HCT116 (cell line): ENCODE measurements at regions not wholly inside any gene's neighbourhood (a gene's known extent, or its start where the extent isn't known, plus 50 kb on each side); places are given as distances from the start of the nearest gene placed in this dataset.

Source experiments
- ATAC-seq: fragments of 200-7000 bp; cut with Tn5 transposase; 2 replicates; pipeline ENCODE4 v1.9.1; 2020; ENCODE audit warnings: mild to moderate bottlenecking, moderate library complexity
- BruUV-seq: library from RNA; stranded (reverse); fragments of 400-500 nt; replicated peaks from 2 replicates; lab custom pipeline; 2021; lab: Mats Ljungman, UMichigan
- CTCF ChIA-PET: fragments of 300-600 bp; sonication (Branson Sonifier 250); formaldehyde crosslinking; loops from one replicate; lab custom pipeline; 2021; ENCODE audit warnings: antibody characterized with exemption; lab: Charles Lee
- POLR2A ChIA-PET: fragments of 300-600, 350-600 bp; sonication (Branson Sonifier 250); formaldehyde crosslinking; loops from one replicate; lab custom pipeline; 2021; ENCODE audit warnings: antibody characterized with exemption; lab: Charles Lee
- RAD21 ChIA-PET, 2 experiments: fragments of 300-600 bp; sonication (Branson Sonifier 250); formaldehyde crosslinking; loops; one replicate each; lab custom pipeline; 2023; ENCODE audit warnings: low total read pairs in 2 of 2; ENCODE audit not compliant: uncharacterized antibody in 2 of 2, unreplicated experiment in 2 of 2, low non-redundant PET in 1 of 2; lab: Charles Lee
- DNase-seq: peaks from one replicate; pipeline ENCODE4 v3.0.0-alpha.2; 2010; ENCODE audit warnings: low read depth, low spot score
- H2AFZ ChIP-seq: fragments of 200-600 bp; shearing (Covaris generic), sonication (generic); 2 replicates; pipeline ENCODE4 v1.6.1; 2017; ENCODE audit warnings: low read depth, mixed run types, mixed read lengths, antibody characterized with exemption, low read length; ENCODE audit not compliant: poor library complexity, severe bottlenecking
- H3K27ac ChIP-seq: 2 replicates; pipeline ENCODE4 v1.5.1; 2012; ENCODE audit warnings: low read depth, low read length
- H3K27me3 ChIP-seq: fragments of 200-600 bp; sonication (generic); 2 replicates; pipeline ENCODE4 v1.6.1; 2016; ENCODE audit warnings: mixed run types, low read length, mixed read lengths; ENCODE audit not compliant: insufficient read depth
- H3K36me3 ChIP-seq, 2 experiments: fragments of 200-500 bp in 1 of 2; fragments of 200-600 bp in 1 of 2; sonication (Bioruptor generic) in 1 of 2; sonication (generic) in 1 of 2; 2 replicates each; pipeline versions ENCODE4 v1.5.1 to v1.6.1; 2014 to 2016; ENCODE audit warnings: low read length in 2 of 2, inconsistent platforms in 1 of 2, mixed read lengths in 1 of 2, mixed run types in 1 of 2; ENCODE audit not compliant: insufficient read depth in 2 of 2, control insufficient read depth in 1 of 2
- H3K4me1 ChIP-seq, 2 experiments: fragments of 200-600 bp in 1 of 2; sonication (generic) in 1 of 2; 2 replicates each; pipeline versions ENCODE4 v1.5.1 to v1.6.1; 2012 to 2017; ENCODE audit warnings: low read length in 2 of 2, inconsistent platforms in 1 of 2, mild to moderate bottlenecking in 1 of 2, mixed read lengths in 1 of 2, mixed run types in 1 of 2, moderate library complexity in 1 of 2; ENCODE audit not compliant: insufficient read depth in 2 of 2, control insufficient read depth in 1 of 2
- H3K4me2 ChIP-seq: fragments of 200-600 bp; sonication (generic); 2 replicates; pipeline ENCODE4 v1.6.1; 2017; ENCODE audit warnings: mixed run types, low read length, mixed read lengths
- H3K4me3 ChIP-seq, 2 experiments: fragments of 200-600 bp in 1 of 2; sonication (generic) in 1 of 2; replicated peaks in 1 of 2; 2 replicates each; pipeline ENCODE4 v1.5.1; 2011 to 2016; ENCODE audit warnings: low read length in 2 of 2, control low read depth in 1 of 2, low read depth in 1 of 2, mild to moderate bottlenecking in 1 of 2, mixed read lengths in 1 of 2, mixed run types in 1 of 2
- H3K79me2 ChIP-seq: fragments of 200-600 bp; sonication (generic); 2 replicates; pipeline ENCODE4 v1.6.1; 2017; ENCODE audit warnings: mild to moderate bottlenecking, mixed run types, low read length, moderate library complexity, mixed read lengths; ENCODE audit not compliant: insufficient read depth
- H3K9ac ChIP-seq: fragments of 200-600 bp; sonication (generic); 2 replicates; pipeline ENCODE4 v1.6.1; 2016; ENCODE audit warnings: low read length, mixed read lengths
- H3K9me2 ChIP-seq: fragments of 200-600 bp; sonication (generic), shearing (Covaris generic); 2 replicates; pipeline ENCODE4 v1.6.1; 2017; ENCODE audit warnings: mixed run types, mild to moderate bottlenecking, moderate library complexity; ENCODE audit not compliant: insufficient read depth
- H3K9me3 ChIP-seq, 2 experiments: fragments of 200-500 bp in 1 of 2; fragments of 200-600 bp in 1 of 2; sonication (Bioruptor generic) in 1 of 2; sonication (generic) in 1 of 2; 2 replicates each; pipeline ENCODE4 v1.6.1; 2014 to 2017; ENCODE audit warnings: low read length in 2 of 2, mixed read lengths in 2 of 2, inconsistent platforms in 1 of 2, low read depth in 1 of 2, mild to moderate bottlenecking in 1 of 2, mixed run types in 1 of 2, moderate library complexity in 1 of 2; ENCODE audit not compliant: control insufficient read depth in 1 of 2, insufficient read depth in 1 of 2
- H4K20me1 ChIP-seq: fragments of 200-600 bp; sonication (generic), shearing (Covaris generic); 2 replicates; pipeline ENCODE4 v1.6.1; 2017; ENCODE audit warnings: mixed run types, mild to moderate bottlenecking, moderate library complexity; ENCODE audit not compliant: insufficient read depth
- ELF1 ChIP-seq: IDR thresholded peaks from 2 replicates; pipeline ENCODE4 v1.6.1; 2012; ENCODE audit warnings: low read depth, borderline replicate concordance
- JUND ChIP-seq: IDR thresholded peaks from 2 replicates; pipeline ENCODE4 v1.6.1; 2012
- POLR2A ChIP-seq: IDR thresholded peaks from 2 replicates; pipeline ENCODE4 v1.7.0; 2011; ENCODE audit warnings: borderline replicate concordance; ENCODE audit not compliant: insufficient read depth, insufficient read length; ENCODE audit errors: extremely low read depth
- POLR2AphosphoS5 ChIP-seq: IDR thresholded peaks from 2 replicates; pipeline ENCODE4 v1.6.1; 2011; ENCODE audit warnings: mild to moderate bottlenecking, low read depth, low read length, moderate library complexity
- SIN3A ChIP-seq: IDR thresholded peaks from 2 replicates; pipeline ENCODE4 v1.6.1; 2012; ENCODE audit warnings: low read depth
- SP1 ChIP-seq: IDR thresholded peaks from 2 replicates; pipeline ENCODE4 v1.6.1; 2012; ENCODE audit warnings: low read depth
- TCF7L2 ChIP-seq: IDR thresholded peaks from 2 replicates; pipeline ENCODE4 v1.7.0; 2011; ENCODE audit warnings: borderline replicate concordance, inconsistent platforms; ENCODE audit not compliant: insufficient read depth, insufficient read length; ENCODE audit errors: extremely low read depth
- YY1 ChIP-seq: IDR thresholded peaks from 2 replicates; pipeline ENCODE4 v1.6.1; 2011; ENCODE audit warnings: low read length, low read depth, moderate library complexity, mild to moderate bottlenecking; ENCODE audit not compliant: insufficient replicate concordance; ENCODE audit errors: extremely low read depth
- ZBTB33 ChIP-seq: IDR thresholded peaks from 2 replicates; pipeline ENCODE4 v1.6.1; 2011; ENCODE audit warnings: mild to moderate bottlenecking, low read length, moderate library complexity; ENCODE audit not compliant: insufficient replicate concordance; ENCODE audit errors: extremely low read depth
- ZNF274 ChIP-seq: fragments of 200-500 bp; sonication (Bioruptor generic); IDR thresholded peaks from 2 replicates; pipeline ENCODE4 v1.6.1; 2014; ENCODE audit warnings: mild to moderate bottlenecking, low read depth, low read length, inconsistent platforms
- intact Hi-C: fragments of 100-400 bp; cut with micrococcal nuclease; formaldehyde crosslinking; loops from 2 replicates; pipeline ENCODE4 v1.10.0; 2022
- TF ChIP-seq, protein P1 (sequence below): IDR thresholded peaks from 2 replicates; pipeline ENCODE4 v1.6.1; 2012
- TF ChIP-seq, protein P2 (sequence below): IDR thresholded peaks from 2 replicates; pipeline ENCODE4 v1.6.1; 2012
- TF ChIP-seq, protein P3 (sequence below): IDR thresholded peaks from 2 replicates; pipeline ENCODE4 v1.6.1; 2012; ENCODE audit warnings: low read depth

GRCh38 chr5:63831381-63831780, 130.9 kb downstream of the HTR1A start:
- ATAC-seq: no peak
- intact Hi-C loops: no loop called here
- TF ChIP-seq ZBTB33: no peak
- TF ChIP-seq, protein P1, sequence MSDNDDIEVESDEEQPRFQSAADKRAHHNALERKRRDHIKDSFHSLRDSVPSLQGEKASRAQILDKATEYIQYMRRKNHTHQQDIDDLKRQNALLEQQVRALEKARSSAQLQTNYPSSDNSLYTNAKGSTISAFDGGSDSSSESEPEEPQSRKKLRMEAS: no peak
- TF ChIP-seq, protein P2, sequence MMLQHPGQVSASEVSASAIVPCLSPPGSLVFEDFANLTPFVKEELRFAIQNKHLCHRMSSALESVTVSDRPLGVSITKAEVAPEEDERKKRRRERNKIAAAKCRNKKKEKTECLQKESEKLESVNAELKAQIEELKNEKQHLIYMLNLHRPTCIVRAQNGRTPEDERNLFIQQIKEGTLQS: no peak
- no peak for TF ChIP-seq SIN3A
- TF ChIP-seq POLR2AphosphoS5: no peak
- no peak for TF ChIP-seq POLR2A
- no peak for TF ChIP-seq TCF7L2
- no peak for TF ChIP-seq ELF1
- TF ChIP-seq JUND: no peak
- TF ChIP-seq ZNF274: no peak
- TF ChIP-seq, protein P3, sequence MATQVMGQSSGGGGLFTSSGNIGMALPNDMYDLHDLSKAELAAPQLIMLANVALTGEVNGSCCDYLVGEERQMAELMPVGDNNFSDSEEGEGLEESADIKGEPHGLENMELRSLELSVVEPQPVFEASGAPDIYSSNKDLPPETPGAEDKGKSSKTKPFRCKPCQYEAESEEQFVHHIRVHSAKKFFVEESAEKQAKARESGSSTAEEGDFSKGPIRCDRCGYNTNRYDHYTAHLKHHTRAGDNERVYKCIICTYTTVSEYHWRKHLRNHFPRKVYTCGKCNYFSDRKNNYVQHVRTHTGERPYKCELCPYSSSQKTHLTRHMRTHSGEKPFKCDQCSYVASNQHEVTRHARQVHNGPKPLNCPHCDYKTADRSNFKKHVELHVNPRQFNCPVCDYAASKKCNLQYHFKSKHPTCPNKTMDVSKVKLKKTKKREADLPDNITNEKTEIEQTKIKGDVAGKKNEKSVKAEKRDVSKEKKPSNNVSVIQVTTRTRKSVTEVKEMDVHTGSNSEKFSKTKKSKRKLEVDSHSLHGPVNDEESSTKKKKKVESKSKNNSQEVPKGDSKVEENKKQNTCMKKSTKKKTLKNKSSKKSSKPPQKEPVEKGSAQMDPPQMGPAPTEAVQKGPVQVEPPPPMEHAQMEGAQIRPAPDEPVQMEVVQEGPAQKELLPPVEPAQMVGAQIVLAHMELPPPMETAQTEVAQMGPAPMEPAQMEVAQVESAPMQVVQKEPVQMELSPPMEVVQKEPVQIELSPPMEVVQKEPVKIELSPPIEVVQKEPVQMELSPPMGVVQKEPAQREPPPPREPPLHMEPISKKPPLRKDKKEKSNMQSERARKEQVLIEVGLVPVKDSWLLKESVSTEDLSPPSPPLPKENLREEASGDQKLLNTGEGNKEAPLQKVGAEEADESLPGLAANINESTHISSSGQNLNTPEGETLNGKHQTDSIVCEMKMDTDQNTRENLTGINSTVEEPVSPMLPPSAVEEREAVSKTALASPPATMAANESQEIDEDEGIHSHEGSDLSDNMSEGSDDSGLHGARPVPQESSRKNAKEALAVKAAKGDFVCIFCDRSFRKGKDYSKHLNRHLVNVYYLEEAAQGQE: no peak
- TF ChIP-seq YY1: no peak
- no peak for TF ChIP-seq SP1
- TF ChIP-seq, all 23 proteins: peak for 0
- Histone ChIP-seq H4K20me1 (no peaks in the 10 kb centered on the region), H3K4me3 (no peak overlapping the region), H3K27me3 (no peaks in the 10 kb centered on the region), H3K9me2 (no peaks in the 10 kb centered on the region), H3K79me2 (no peaks in the 10 kb centered on the region), H3K4me1 (no peaks in the 10 kb centered on the region), H3K9ac (no peak overlapping the region), H3K27ac (no peak overlapping the region), H2AFZ (no peak overlapping the region), H3K4me2 (no peak overlapping the region), H3K9me3 (peaks cover 4 to 18% of the 10 kb centered on the region in 2 experiments; a peak in 2 of 4 replicates), H3K36me3 (no peaks in the 10 kb centered on the region)
- ChIA-PET CTCF (no interaction called here), RAD21 (no interaction called here), POLR2A (no interaction called here)
- no TSS peak for BruUV-seq
- DNase-seq: no peak
